Progenitor cell of endocrine pancreas (in vitro differentiated cells): ENCODE measurements at regions not wholly inside any gene's neighbourhood (a gene's known extent, or its start where the extent isn't known, plus 50 kb on each side); places are given as distances from the start of the nearest gene placed in this dataset.

Experiments
- DNase-seq: peaks from one replicate; pipeline ENCODE4 v3.0.0; 2021; ENCODE audit warnings: low spot score; ENCODE audit not compliant: unreplicated experiment
- H3K27ac Mint-ChIP-seq: 2 replicates; pipeline ENCODE4 v1.8.0; 2021; ENCODE audit warnings: mild to moderate bottlenecking, moderate library complexity, mixed read lengths
- H3K27me3 Mint-ChIP-seq: 2 replicates; pipeline ENCODE4 v1.8.0; 2021; ENCODE audit warnings: mixed read lengths
- H3K36me3 Mint-ChIP-seq: 2 replicates; pipeline ENCODE4 v1.8.0; 2022; ENCODE audit warnings: mixed read lengths; ENCODE audit not compliant: insufficient read depth
- H3K4me1 Mint-ChIP-seq: 2 replicates; pipeline ENCODE4 v1.8.0; 2021; ENCODE audit warnings: low read depth, mixed read lengths
- H3K4me3 Mint-ChIP-seq: 2 replicates; pipeline ENCODE4 v1.8.0; 2021; ENCODE audit warnings: low read depth, mild to moderate bottlenecking, moderate library complexity, mixed read lengths
- H3K9me3 Mint-ChIP-seq: 2 replicates; pipeline ENCODE4 v1.8.0; 2021; ENCODE audit warnings: low read depth, mixed read lengths
- CTCF ChIP-seq: fragments of 200-600 bp; sonication (generic); IDR thresholded peaks from one replicate; pipeline ENCODE4 v1.5.0; 2021; ENCODE audit warnings: antibody characterized with exemption, mild to moderate bottlenecking; ENCODE audit not compliant: unreplicated experiment

GRCh38 chr2:193024791-193025190 is 830.1 kb upstream of the TMEFF2 start:
- no peaks in the 10 kb centered on the region for H3K27me3 Mint-ChIP-seq
- H3K36me3 Mint-ChIP-seq, result peaks cover 2% of the 10 kb centered on the region
- no peak for DNase-seq
- no peak for TF ChIP-seq CTCF
- H3K4me1 Mint-ChIP-seq, result no peaks in the 10 kb centered on the region
- H3K27ac Mint-ChIP-seq, result no peak overlapping the region
- peaks cover 26% of the 10 kb centered on the region for H3K9me3 Mint-ChIP-seq
- no peak overlapping the region for H3K4me3 Mint-ChIP-seq

GRCh38 chr2:193011870-193012269 is 817.1 kb upstream of the TMEFF2 start:
- Mint-ChIP-seq H3K27me3 (no peaks in the 10 kb centered on the region), H3K9me3 (peaks cover 3% of the 10 kb centered on the region), H3K36me3 (no peaks in the 10 kb centered on the region), H3K4me1 (no peaks in the 10 kb centered on the region), H3K27ac (no peak overlapping the region), H3K4me3 (no peak overlapping the region)
- no peak for TF ChIP-seq CTCF
- no peak for DNase-seq

GRCh38 chr2:192993059-192993458 is 798.3 kb upstream of the TMEFF2 start:
- TF ChIP-seq CTCF, result no peak
- Mint-ChIP-seq H3K9me3 (no peaks in the 10 kb centered on the region), H3K4me1 (no peaks in the 10 kb centered on the region)

GRCh38 chr2:192983173-192983572 is 788.4 kb upstream of the TMEFF2 start:
- Mint-ChIP-seq H3K4me1 (no peaks in the 10 kb centered on the region), H3K27me3 (no peaks in the 10 kb centered on the region), H3K4me3 (no peak overlapping the region), H3K9me3 (no peaks in the 10 kb centered on the region), H3K36me3 (no peaks in the 10 kb centered on the region), H3K27ac (no peak overlapping the region)
- DNase-seq, result no peak
- no peak for TF ChIP-seq CTCF

More at GRCh38 chr2:192993059-192993458, 798.3 kb upstream of the TMEFF2 start:
- no peaks in the 10 kb centered on the region for H3K27me3 Mint-ChIP-seq
- H3K36me3 Mint-ChIP-seq, result no peaks in the 10 kb centered on the region
- DNase-seq, result no peak
- H3K27ac Mint-ChIP-seq, result no peak overlapping the region
- no peak overlapping the region for H3K4me3 Mint-ChIP-seq

- Mint-ChIP-seq H3K36me3 (no peaks in the 10 kb centered on the region), H3K9me3 (no peaks in the 10 kb centered on the region), H3K27ac (no peak overlapping the region), H3K27me3 (no peaks in the 10 kb centered on the region), H3K4me1 (no peaks in the 10 kb centered on the region), H3K4me3 (no peak overlapping the region)
- TF ChIP-seq CTCF, result no peak
- no peak for DNase-seq
Observed at GRCh38 chr2:192978395-192978794, 783.7 kb upstream of the TMEFF2 start.
